ENCODE measurements at regions not wholly inside any gene's neighbourhood (a gene's known extent, or its start where the extent isn't known, plus 50 kb on each side); places are given as distances from the start of the nearest gene placed in this dataset.

DNA sequence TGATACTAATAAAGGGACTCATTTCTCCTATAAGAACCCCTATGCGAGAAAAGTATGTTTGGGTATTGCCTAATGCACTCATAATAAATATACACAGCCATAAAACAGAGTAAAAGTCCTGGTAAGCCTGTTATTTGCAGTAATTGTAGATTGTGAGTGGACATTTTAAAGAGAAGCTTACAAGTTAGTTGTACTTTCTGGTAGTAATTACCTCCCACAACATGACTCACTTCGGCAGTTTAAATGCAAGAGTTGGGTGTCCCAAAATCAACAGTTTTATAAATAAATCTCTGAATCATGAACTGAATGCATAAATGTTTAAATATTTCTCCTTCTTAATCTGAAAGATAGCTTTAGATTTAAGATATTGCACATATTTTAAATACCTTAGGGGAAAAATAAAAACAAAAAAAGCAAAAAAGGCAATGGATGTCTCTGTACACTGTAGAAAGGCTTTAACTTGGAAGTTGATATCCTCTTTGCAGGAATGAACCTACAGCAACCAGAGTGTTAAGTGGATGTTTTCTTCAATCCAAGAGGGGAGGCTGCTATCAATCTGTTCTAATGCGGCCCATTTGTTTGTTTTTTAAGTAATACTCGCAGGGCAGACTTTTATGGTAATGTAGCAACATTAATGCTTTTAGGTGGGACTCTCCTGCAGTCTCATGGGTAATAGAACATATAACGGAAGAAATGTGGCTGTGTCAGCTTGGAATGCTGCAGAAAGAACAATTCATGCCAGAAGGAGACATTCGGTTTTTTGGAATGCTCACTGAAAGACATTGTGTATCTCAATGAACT is 57.3 kb upstream of the ZEB1 start:
- H3K9ac ChIP-seq (ENCODE audit: extremely low read depth, low read length, poor library complexity, severe bottlenecking): no peak overlapping the region
- H3K4me1 ChIP-seq (ENCODE audit: control insufficient read depth, insufficient read depth, low read length): no peaks in the 10 kb centered on the region
- Mint-ChIP-seq H3K36me3 (ENCODE audit: low read depth) (no peaks in the 10 kb centered on the region), H3K4me3 (no peak overlapping the region), H3K4me1 (no peaks in the 10 kb centered on the region), H3K27ac (no peak overlapping the region), H3K9me3 (no peaks in the 10 kb centered on the region), H3K27me3 (ENCODE audit: insufficient read depth) (no peaks in the 10 kb centered on the region)
- H3K9me3 ChIP-seq (ENCODE audit: control insufficient read depth, low read length): no peaks in the 10 kb centered on the region
- 90 to 100% methylated on average over 2 to 6 of the region's 6 CpGs for WGBS, 2 experiments (ENCODE audit: insufficient coverage in 1 of 2, insufficient read length in 1 of 2)
- DNase-seq: no peak
- no peak overlapping the region for H3K27ac ChIP-seq (ENCODE audit: low read depth, low read length)
- no peaks in the 10 kb centered on the region for H3K36me3 ChIP-seq (ENCODE audit: control insufficient read depth, insufficient read depth, low read length)
- no peaks in the 10 kb centered on the region for H3K27me3 ChIP-seq (ENCODE audit: control insufficient read depth, insufficient read depth, low read length, poor library complexity, severe bottlenecking)
- no peak overlapping the region for H3K4me3 ChIP-seq (ENCODE audit: low read length)
- TF ChIP-seq, protein P1, sequence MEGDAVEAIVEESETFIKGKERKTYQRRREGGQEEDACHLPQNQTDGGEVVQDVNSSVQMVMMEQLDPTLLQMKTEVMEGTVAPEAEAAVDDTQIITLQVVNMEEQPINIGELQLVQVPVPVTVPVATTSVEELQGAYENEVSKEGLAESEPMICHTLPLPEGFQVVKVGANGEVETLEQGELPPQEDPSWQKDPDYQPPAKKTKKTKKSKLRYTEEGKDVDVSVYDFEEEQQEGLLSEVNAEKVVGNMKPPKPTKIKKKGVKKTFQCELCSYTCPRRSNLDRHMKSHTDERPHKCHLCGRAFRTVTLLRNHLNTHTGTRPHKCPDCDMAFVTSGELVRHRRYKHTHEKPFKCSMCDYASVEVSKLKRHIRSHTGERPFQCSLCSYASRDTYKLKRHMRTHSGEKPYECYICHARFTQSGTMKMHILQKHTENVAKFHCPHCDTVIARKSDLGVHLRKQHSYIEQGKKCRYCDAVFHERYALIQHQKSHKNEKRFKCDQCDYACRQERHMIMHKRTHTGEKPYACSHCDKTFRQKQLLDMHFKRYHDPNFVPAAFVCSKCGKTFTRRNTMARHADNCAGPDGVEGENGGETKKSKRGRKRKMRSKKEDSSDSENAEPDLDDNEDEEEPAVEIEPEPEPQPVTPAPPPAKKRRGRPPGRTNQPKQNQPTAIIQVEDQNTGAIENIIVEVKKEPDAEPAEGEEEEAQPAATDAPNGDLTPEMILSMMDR (conservative IDR thresholded peaks at IDR 0.05): no peak

DNA sequence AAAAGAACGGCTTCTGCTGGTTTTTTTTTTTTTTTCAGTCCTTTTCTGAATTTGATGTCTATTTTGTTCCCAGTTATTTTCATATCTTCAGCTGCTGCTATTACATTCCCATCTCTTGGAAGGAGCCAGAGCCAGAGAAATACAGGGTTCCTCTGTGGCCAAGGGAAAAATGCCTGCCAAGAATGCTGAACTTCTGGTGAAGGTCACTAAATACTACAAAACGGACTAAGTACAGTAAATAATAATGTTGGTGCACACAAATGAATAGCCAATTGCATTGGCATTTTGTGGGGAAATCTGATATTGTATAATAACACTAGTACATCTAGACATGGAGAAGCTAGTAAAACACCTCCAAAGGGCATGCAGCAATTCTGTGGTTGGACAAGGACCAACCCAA is 56.3 kb upstream of the ZEB1 start:
- WGBS, 2 experiments (ENCODE audit: insufficient coverage in 1 of 2, insufficient read length in 1 of 2): 90 to 96% methylated on average over 1 to 2 of the region's 2 CpGs
- TF ChIP-seq, protein P1 (conservative IDR thresholded peaks at IDR 0.05): no peak

DNA sequence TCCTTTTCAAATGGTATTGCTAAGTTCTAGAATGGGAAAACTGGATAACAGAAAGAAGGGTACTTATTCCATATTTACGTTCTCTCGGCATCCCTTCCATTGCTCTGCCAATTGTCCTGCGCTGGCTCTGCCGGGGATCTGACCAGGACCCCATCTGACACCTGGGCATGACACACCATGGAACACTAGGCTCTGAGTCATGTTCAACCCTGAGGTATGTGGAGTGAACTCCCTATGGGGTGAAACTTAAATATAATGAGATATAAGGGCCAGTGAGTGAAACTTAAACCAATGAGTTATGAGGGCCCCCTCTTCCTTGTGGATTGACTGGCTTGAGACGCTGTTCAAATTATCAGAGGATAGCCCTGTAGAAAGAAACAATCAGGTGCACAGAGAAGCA is 55.1 kb upstream of the ZEB1 start:
- TF ChIP-seq, protein P1 (conservative IDR thresholded peaks at IDR 0.05): no peak
- Mint-ChIP-seq H3K9me3 (no peaks in the 10 kb centered on the region), H3K27ac (no peak overlapping the region), H3K36me3 (ENCODE audit: low read depth) (no peaks in the 10 kb centered on the region), H3K27me3 (ENCODE audit: insufficient read depth) (no peaks in the 10 kb centered on the region), H3K4me1 (no peaks in the 10 kb centered on the region), H3K4me3 (no peak overlapping the region)
- no peaks in the 10 kb centered on the region for H3K27me3 ChIP-seq (ENCODE audit: control insufficient read depth, insufficient read depth, low read length, poor library complexity, severe bottlenecking)
- H3K4me1 ChIP-seq (ENCODE audit: control insufficient read depth, insufficient read depth, low read length): no peaks in the 10 kb centered on the region
- H3K27ac ChIP-seq (ENCODE audit: low read depth, low read length): no peak overlapping the region
- H3K36me3 ChIP-seq (ENCODE audit: control insufficient read depth, insufficient read depth, low read length): no peaks in the 10 kb centered on the region
- H3K9ac ChIP-seq (ENCODE audit: extremely low read depth, low read length, poor library complexity, severe bottlenecking): no peak overlapping the region
- WGBS, 2 experiments (ENCODE audit: insufficient coverage in 1 of 2, insufficient read length in 1 of 2): 92 to 97% methylated on average over 2 to 5 of the region's 5 CpGs
- no peaks in the 10 kb centered on the region for H3K9me3 ChIP-seq (ENCODE audit: control insufficient read depth, low read length)
- DNase-seq: no peak
- no peak overlapping the region for H3K4me3 ChIP-seq (ENCODE audit: low read length)

More for the DNA sequence above, 56.3 kb upstream of the ZEB1 start:
- H3K4me1 ChIP-seq (ENCODE audit: control insufficient read depth, insufficient read depth, low read length): no peaks in the 10 kb centered on the region
- no peak for DNase-seq
- H3K4me1 Mint-ChIP-seq: no peaks in the 10 kb centered on the region
- no peak overlapping the region for H3K4me3 ChIP-seq (ENCODE audit: low read length)
- H3K27ac Mint-ChIP-seq: no peak overlapping the region
- H3K36me3 ChIP-seq (ENCODE audit: control insufficient read depth, insufficient read depth, low read length): no peaks in the 10 kb centered on the region
- H3K9ac ChIP-seq (ENCODE audit: extremely low read depth, low read length, poor library complexity, severe bottlenecking): no peak overlapping the region
- H3K9me3 Mint-ChIP-seq: no peaks in the 10 kb centered on the region
- no peaks in the 10 kb centered on the region for H3K27me3 Mint-ChIP-seq (ENCODE audit: insufficient read depth)
- H3K27me3 ChIP-seq (ENCODE audit: control insufficient read depth, insufficient read depth, low read length, poor library complexity, severe bottlenecking): no peaks in the 10 kb centered on the region
- H3K36me3 Mint-ChIP-seq (ENCODE audit: low read depth): no peaks in the 10 kb centered on the region
- H3K9me3 ChIP-seq (ENCODE audit: control insufficient read depth, low read length): no peaks in the 10 kb centered on the region
- no peak overlapping the region for H3K27ac ChIP-seq (ENCODE audit: low read depth, low read length)
- no peak overlapping the region for H3K4me3 Mint-ChIP-seq
